ENCODE measurements at regions not wholly inside any gene's neighbourhood (a gene's known extent, or its start where the extent isn't known, plus 50 kb on each side); places are given as distances from the start of the nearest gene placed in this dataset.

DNA sequence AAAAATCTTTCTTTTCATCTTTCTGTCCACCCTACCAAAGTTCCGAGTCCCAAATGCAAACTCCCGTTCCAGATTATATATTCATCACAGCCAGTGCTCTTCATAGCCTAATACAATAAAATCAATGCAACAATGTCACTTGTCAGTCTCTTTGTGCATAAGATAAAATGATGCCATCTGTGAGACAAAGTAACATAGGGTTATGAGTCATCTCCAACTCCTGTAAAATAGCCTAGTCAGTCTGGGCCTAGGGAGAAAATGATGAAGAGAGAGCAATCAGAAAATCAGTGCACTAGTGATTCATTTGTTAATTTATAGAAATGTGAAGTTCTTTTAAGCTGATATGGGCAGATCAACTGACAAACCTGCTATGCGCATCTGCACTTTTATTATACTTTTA lies 689.1 kb upstream of the DIAPH2 start:
- Histone ChIP-seq H3K4me3 (ENCODE audit: low read length) (no peak overlapping the region), H3K27me3 (ENCODE audit: control insufficient read depth, insufficient read depth, low read length, poor library complexity, severe bottlenecking) (no peaks in the 10 kb centered on the region), H3K36me3 (ENCODE audit: control insufficient read depth, insufficient read depth, low read length) (no peaks in the 10 kb centered on the region), H3K27ac (ENCODE audit: low read depth, low read length) (no peak overlapping the region), H3K9me3 (ENCODE audit: control insufficient read depth, low read length) (no peaks in the 10 kb centered on the region), H3K4me1 (ENCODE audit: control insufficient read depth, insufficient read depth, low read length) (no peaks in the 10 kb centered on the region), H3K9ac (ENCODE audit: extremely low read depth, low read length, poor library complexity, severe bottlenecking) (no peak overlapping the region)
- no peak overlapping the region for H3K27ac Mint-ChIP-seq
- no peaks in the 10 kb centered on the region for H3K36me3 Mint-ChIP-seq (ENCODE audit: low read depth)
- DNase-seq, result no peak
- H3K4me3 Mint-ChIP-seq, result no peak overlapping the region
- no peaks in the 10 kb centered on the region for H3K9me3 Mint-ChIP-seq
- no peaks in the 10 kb centered on the region for H3K4me1 Mint-ChIP-seq
- TF ChIP-seq CTCF (conservative IDR thresholded peaks at IDR 0.05), result no peak
- H3K27me3 Mint-ChIP-seq (ENCODE audit: insufficient read depth), result no peaks in the 10 kb centered on the region
- 90% methylated on average over 3 of the region's 3 CpGs; no CpG with 5 or more reads in 1 of the 2 experiments for WGBS, 2 experiments (ENCODE audit: insufficient coverage in 1 of 2, insufficient read length in 1 of 2)

- Histone ChIP-seq H3K9ac (ENCODE audit: extremely low read depth, low read length, poor library complexity, severe bottlenecking) (no peak overlapping the region), H3K36me3 (ENCODE audit: control insufficient read depth, insufficient read depth, low read length) (no peaks in the 10 kb centered on the region), H3K27me3 (ENCODE audit: control insufficient read depth, insufficient read depth, low read length, poor library complexity, severe bottlenecking) (no peaks in the 10 kb centered on the region), H3K9me3 (ENCODE audit: control insufficient read depth, low read length) (no peaks in the 10 kb centered on the region), H3K27ac (ENCODE audit: low read depth, low read length) (no peak overlapping the region), H3K4me3 (ENCODE audit: low read length) (no peak overlapping the region), H3K4me1 (ENCODE audit: control insufficient read depth, insufficient read depth, low read length) (no peaks in the 10 kb centered on the region)
- H3K4me1 Mint-ChIP-seq, result no peaks in the 10 kb centered on the region
- no peak overlapping the region for H3K27ac Mint-ChIP-seq
- no peaks in the 10 kb centered on the region for H3K36me3 Mint-ChIP-seq (ENCODE audit: low read depth)
- DNase-seq, result no peak
- no peak overlapping the region for H3K4me3 Mint-ChIP-seq
- TF ChIP-seq CTCF (conservative IDR thresholded peaks at IDR 0.05), result no peak
- H3K9me3 Mint-ChIP-seq, result no peaks in the 10 kb centered on the region
- no peaks in the 10 kb centered on the region for H3K27me3 Mint-ChIP-seq (ENCODE audit: insufficient read depth)
- WGBS, 2 experiments (ENCODE audit: insufficient coverage in 1 of 2, insufficient read length in 1 of 2), result 100% methylated on average over 1 of the region's 1 CpG; no CpG with 5 or more reads in 1 of the 2 experiments
These were observed 688.3 kb upstream of the DIAPH2 start for GRCh38 chrX:95996294-95996693.

DNA sequence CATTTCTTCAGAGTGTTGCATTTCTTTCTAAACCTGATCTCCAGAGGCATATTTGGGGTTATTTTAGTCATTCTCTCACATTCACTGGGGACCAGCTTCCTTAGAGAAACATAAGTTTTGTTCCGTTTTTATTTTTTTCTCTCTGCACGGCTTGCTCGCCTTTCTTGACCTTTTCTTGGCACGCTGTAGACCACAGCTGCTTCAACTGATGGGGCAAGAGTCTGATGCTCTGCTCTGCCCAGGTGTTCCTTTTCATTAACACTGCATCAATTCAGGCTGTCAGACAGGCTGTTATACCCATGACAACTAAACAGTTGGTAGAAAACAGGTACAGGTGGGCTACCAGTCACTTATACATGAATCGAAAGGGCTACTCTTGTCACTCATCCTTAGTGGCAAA lies 682.2 kb upstream of the DIAPH2 start:
- no peak for DNase-seq
- H3K27ac ChIP-seq (ENCODE audit: low read depth, low read length), result no peak overlapping the region
- no peaks in the 10 kb centered on the region for H3K4me1 Mint-ChIP-seq
- no peaks in the 10 kb centered on the region for H3K27me3 Mint-ChIP-seq (ENCODE audit: insufficient read depth)
- H3K27ac Mint-ChIP-seq, result no peak overlapping the region
- H3K9me3 Mint-ChIP-seq, result no peaks in the 10 kb centered on the region
- no peaks in the 10 kb centered on the region for H3K36me3 Mint-ChIP-seq (ENCODE audit: low read depth)
- TF ChIP-seq CTCF (conservative IDR thresholded peaks at IDR 0.05), result no peak
- H3K4me1 ChIP-seq (ENCODE audit: control insufficient read depth, insufficient read depth, low read length), result no peaks in the 10 kb centered on the region
- no peaks in the 10 kb centered on the region for H3K9me3 ChIP-seq (ENCODE audit: control insufficient read depth, low read length)
- WGBS, 2 experiments (ENCODE audit: insufficient coverage in 1 of 2, insufficient read length in 1 of 2), result 96 to 100% methylated on average over 3 to 5 of the region's 5 CpGs
- no peak overlapping the region for H3K4me3 ChIP-seq (ENCODE audit: low read length)
- no peaks in the 10 kb centered on the region for H3K36me3 ChIP-seq (ENCODE audit: control insufficient read depth, insufficient read depth, low read length)
- H3K4me3 Mint-ChIP-seq, result no peak overlapping the region
- H3K27me3 ChIP-seq (ENCODE audit: control insufficient read depth, insufficient read depth, low read length, poor library complexity, severe bottlenecking), result no peaks in the 10 kb centered on the region
- H3K9ac ChIP-seq (ENCODE audit: extremely low read depth, low read length, poor library complexity, severe bottlenecking), result no peak overlapping the region
